Brain pericyte (primary cell): ENCODE measurements at regions not wholly inside any gene's neighbourhood (a gene's known extent, or its start where the extent isn't known, plus 50 kb on each side); places are given as distances from the start of the nearest gene placed in this dataset.
"Not testable (repeated sequence)": the region's sequence is repeated elsewhere in the genome, so short reads cannot be mapped to it uniquely, and the experiment has no call there.

Experiments
- DNase-seq: peaks from one replicate; pipeline ENCODE4 v3.0.0-alpha.2; 2012; ENCODE audit warnings: low read depth, low spot score

- DNase-seq, result no peak
Observed at GRCh38 chr2:63695583-63695982, 106.8 kb downstream of the MDH1 start.

GRCh38 chr2:63696496-63696895, 107.7 kb downstream of the MDH1 start:
- DNase-seq, result no peak

GRCh38 chr2:63697160-63697559, 108.4 kb downstream of the MDH1 start:
- no peak for DNase-seq

DNA sequence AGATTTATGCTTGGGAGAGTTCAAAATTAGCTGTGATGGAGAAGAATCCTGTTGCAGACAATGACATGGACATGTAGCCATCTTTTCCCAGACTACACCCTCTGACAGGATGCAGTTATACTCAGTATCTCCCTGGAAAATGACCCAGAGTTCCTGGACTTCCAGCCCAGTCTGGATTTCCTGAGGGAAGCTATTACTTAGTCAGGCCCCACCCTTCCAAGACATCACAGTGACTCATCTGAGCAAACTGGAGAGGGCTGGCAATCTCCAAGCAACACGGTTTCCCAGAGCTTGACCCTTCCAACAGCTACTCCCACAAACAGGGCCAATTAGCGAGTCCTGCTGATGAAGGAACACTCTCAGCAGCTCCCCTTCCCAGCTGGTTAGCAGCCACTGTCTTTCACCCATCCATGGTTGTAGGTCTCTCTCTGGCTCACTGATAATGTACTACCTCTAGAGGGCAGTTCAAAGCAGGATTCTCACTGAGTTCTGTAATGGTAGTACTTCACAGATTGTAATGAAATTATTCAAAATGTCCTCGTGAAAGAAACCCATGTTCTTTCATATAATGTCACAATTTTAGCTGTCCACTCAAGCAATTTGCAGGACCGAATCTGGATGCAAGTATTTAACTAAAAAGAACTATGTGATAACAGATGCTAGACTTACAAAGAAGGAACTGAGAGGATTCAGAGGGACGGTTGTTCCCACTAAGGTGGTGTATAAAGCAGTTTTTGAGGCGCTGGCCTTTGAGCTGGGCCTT, 110.2 kb downstream of the MDH1 start:
- peak; percentile 24 for DNase-seq

DNA sequence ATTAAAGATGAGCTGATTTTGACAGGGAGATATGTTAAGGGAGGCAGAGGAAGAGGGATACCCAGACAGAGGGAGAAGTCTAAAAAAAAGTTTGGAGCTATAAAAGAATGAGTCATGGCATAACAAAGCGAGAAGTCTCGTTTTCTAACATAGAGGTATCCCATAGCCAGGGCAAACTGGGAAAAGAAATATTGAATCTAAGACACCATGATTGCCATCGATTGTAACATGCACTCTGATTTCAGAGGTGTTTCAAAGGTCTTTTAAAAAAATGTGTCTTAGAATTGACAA, 110.7 kb downstream of the MDH1 start:
- no peak for DNase-seq

- no peak for DNase-seq
Observed at GRCh38 chr2:63700271-63700670, 111.5 kb downstream of the MDH1 start.

DNA sequence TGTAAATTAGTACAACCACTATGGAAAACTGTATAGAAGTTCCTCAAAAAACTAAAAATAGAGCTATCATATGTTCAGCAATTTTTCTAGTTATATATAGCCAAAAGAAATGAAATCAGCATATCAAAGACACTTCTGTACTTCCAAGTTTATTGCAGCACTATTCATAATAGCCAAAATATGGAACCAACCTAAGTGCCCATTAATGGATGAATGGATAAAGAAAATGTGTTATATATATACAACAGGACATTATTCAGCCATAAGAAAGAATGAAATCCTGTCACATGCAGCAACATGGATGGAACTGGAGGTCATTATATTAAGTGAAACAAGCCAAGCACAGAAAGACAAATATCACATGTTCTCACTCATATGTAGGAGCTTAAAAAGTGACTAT, 112.6 kb downstream of the MDH1 start:
- DNase-seq, result no peak

DNA sequence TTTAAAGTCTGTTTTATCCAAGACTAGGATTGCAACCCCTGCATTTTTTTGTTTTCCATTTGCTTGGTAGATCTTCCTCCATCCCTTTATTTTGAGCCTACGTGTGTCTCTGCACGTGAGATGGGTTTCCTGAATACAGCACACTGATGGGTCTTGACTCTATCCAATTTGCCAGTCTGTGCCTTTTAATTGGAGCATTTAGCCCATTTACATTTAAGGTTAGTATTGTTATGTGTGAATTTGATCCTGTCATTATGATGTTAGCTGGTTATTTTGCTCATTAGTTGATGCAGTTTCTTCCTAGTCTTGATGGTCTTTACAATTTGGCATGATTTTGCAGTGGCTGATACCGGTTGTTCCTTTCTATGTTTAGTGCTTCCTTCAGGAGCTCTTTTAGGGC, 117.3 kb downstream of the MDH1 start:
- DNase-seq, result not testable (repeated sequence)

- no peak for DNase-seq
Observed at GRCh38 chr2:63710732-63711131, 122.0 kb downstream of the MDH1 start.

DNA sequence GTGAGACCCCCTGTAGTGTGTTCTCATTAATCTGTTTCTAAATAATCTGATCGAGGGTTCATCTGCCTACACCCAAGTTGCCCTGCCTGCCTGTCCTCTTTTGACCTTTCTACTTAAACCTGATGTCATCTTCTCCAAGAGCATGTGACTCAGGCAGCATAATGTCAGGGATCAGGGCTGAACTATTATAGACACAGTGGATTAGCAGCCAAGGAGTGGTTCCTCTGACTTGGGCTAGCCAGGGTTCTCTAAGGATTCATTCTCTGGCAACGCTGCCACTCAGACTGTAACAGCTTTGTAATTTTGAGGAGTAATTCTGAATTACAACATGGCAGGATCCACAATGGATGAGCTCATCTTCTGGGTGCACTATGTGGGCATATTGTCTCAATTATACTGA, 124.0 kb downstream of the MDH1 start:
- DNase-seq, result no peak

DNA sequence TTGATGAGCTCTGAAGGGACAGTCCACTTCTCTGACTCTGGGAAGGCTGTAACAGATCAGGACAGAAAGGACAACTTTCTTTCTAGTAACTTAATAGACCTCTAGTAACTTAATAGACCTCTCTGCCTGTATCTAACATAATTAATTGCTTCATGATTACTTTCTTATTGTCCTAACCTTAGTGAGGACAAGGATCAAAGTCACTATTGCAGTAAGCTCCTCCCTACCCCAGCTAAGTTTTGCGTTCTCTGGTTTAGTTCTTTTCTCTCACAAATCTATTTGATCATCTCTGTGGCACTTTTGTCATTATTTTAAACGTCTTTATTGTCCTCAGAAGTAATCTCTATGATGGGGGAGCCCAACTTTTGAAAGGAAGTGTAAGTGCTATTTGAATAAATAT, 125.5 kb upstream of the UGP2 start:
- no peak for DNase-seq

GRCh38 chr2:63719052-63719451, 122.6 kb upstream of the UGP2 start:
- no peak for DNase-seq

GRCh38 chr2:63721082-63721424, 120.6 kb upstream of the UGP2 start:
- no peak for DNase-seq

GRCh38 chr2:63722284-63722683, 119.4 kb upstream of the UGP2 start:
- DNase-seq, result not testable (repeated sequence)

- DNase-seq, result no peak
Observed at GRCh38 chr2:63723709-63724108, 118.0 kb upstream of the UGP2 start.

GRCh38 chr2:63725212-63725611, 116.5 kb upstream of the UGP2 start:
- DNase-seq, result not testable (repeated sequence)

DNA sequence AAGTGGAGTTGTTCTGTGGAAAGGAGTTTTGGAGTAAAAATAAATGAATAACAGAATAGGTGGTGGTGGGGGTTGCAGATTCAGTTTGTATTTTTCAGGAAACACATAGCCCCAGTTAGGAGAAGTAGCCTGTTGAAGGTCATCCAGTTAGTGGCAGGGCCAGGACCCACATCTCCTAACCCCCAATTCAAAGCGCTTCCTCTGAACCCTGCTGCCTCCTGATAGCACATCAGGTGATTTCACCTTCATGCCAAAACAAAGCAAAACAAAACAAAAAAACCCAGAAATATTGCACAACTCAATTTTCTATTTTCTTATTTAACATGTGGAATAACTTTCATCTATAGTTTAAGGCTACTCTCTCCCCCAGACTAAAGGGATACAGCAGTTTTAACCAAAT, 112.3 kb upstream of the UGP2 start:
- DNase-seq, result no peak

- DNase-seq, result no peak
Observed at GRCh38 chr2:63729831-63730230, 111.9 kb upstream of the UGP2 start.

GRCh38 chr2:63734510-63734909, 107.2 kb upstream of the UGP2 start:
- no peak for DNase-seq

DNA sequence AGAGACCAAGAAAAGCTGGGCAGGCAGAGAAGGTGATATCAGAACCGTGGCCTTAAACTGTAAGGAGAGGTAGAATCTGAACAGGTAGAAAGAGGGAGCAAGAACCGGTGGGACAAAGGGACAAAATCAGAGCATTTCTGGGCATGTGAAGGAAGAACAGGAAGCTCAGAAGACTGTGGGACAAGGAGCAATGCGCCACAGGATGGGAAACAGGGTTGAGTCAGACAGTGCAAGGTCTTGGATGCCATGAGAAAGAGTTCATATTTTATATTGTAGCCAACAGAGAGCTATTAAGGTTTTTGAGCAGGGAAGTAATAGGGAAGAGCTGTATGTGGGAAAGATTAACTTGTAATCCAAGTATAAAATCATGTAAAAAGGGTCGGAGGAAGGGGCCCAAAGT, 106.4 kb upstream of the UGP2 start:
- DNase-seq, result no peak

- no peak for DNase-seq
Observed at GRCh38 chr2:63735931-63736330, 105.8 kb upstream of the UGP2 start.

GRCh38 chr2:63736354-63736753, 105.3 kb upstream of the UGP2 start:
- DNase-seq, result no peak

- DNase-seq, result no peak
Observed at GRCh38 chr2:63737081-63737751, 104.5 kb upstream of the UGP2 start.

- no peak for DNase-seq
Observed at GRCh38 chr2:63738019-63738418, 103.7 kb upstream of the UGP2 start.
